HL-60 (cell line): ENCODE measurements at regions not wholly inside any gene's neighbourhood (a gene's known extent, or its start where the extent isn't known, plus 50 kb on each side); places are given as distances from the start of the nearest gene placed in this dataset.

Experiments used
- POLR2AphosphoS5 ChIP-seq: IDR thresholded peaks from 2 replicates; pipeline ENCODE4 v1.6.1; 2012; ENCODE audit warnings: low read depth
- TF ChIP-seq, protein P1 (sequence below): IDR thresholded peaks from one replicate; pipeline ENCODE4 v1.5.1; 2011; ENCODE audit warnings: low read length, control low read depth, inconsistent platforms; ENCODE audit not compliant: insufficient read depth
- TF ChIP-seq, protein P2 (sequence below): IDR thresholded peaks from 2 replicates; pipeline ENCODE4 v1.6.1; 2012; ENCODE audit warnings: low read depth; ENCODE audit not compliant: insufficient replicate concordance

DNA sequence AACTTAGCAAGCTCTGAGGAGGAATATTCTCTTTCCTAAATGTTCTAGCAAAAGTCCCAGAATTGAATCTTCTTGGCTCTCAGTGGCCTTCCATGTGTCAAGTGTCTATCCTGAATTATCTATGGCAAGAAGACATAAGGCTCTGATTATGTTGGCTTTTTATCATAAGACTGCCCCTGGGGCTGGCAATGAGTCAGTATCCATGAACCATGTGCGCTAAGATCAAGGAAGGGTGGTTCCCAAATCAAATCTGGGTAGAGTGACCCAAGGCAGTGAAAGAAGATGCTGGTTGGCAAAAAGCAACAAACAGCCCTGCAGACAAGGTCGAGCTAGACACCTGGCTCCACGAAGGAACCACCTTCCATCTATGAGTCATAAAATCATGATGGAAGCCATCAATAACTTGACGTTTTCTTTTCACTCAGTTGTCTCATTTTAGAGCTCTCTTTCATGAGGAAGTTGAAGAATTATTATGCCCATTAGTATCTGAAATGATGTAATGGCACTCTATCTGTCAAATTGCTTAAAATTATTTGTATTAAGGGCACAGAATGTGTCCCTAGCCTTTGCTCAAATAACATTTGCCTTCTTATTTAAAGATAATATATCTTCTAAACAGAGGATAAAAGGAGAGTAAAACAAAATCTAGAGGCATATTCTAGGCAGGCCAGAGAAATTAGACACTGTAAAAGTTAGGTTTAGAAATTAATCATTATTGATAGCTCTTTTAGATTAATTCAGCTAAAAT lies 657.7 kb upstream of the GOT2 start:
- TF ChIP-seq, protein P1, sequence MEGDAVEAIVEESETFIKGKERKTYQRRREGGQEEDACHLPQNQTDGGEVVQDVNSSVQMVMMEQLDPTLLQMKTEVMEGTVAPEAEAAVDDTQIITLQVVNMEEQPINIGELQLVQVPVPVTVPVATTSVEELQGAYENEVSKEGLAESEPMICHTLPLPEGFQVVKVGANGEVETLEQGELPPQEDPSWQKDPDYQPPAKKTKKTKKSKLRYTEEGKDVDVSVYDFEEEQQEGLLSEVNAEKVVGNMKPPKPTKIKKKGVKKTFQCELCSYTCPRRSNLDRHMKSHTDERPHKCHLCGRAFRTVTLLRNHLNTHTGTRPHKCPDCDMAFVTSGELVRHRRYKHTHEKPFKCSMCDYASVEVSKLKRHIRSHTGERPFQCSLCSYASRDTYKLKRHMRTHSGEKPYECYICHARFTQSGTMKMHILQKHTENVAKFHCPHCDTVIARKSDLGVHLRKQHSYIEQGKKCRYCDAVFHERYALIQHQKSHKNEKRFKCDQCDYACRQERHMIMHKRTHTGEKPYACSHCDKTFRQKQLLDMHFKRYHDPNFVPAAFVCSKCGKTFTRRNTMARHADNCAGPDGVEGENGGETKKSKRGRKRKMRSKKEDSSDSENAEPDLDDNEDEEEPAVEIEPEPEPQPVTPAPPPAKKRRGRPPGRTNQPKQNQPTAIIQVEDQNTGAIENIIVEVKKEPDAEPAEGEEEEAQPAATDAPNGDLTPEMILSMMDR, result no peak
- TF ChIP-seq, protein P2, sequence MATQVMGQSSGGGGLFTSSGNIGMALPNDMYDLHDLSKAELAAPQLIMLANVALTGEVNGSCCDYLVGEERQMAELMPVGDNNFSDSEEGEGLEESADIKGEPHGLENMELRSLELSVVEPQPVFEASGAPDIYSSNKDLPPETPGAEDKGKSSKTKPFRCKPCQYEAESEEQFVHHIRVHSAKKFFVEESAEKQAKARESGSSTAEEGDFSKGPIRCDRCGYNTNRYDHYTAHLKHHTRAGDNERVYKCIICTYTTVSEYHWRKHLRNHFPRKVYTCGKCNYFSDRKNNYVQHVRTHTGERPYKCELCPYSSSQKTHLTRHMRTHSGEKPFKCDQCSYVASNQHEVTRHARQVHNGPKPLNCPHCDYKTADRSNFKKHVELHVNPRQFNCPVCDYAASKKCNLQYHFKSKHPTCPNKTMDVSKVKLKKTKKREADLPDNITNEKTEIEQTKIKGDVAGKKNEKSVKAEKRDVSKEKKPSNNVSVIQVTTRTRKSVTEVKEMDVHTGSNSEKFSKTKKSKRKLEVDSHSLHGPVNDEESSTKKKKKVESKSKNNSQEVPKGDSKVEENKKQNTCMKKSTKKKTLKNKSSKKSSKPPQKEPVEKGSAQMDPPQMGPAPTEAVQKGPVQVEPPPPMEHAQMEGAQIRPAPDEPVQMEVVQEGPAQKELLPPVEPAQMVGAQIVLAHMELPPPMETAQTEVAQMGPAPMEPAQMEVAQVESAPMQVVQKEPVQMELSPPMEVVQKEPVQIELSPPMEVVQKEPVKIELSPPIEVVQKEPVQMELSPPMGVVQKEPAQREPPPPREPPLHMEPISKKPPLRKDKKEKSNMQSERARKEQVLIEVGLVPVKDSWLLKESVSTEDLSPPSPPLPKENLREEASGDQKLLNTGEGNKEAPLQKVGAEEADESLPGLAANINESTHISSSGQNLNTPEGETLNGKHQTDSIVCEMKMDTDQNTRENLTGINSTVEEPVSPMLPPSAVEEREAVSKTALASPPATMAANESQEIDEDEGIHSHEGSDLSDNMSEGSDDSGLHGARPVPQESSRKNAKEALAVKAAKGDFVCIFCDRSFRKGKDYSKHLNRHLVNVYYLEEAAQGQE, result no peak
- no peak for TF ChIP-seq POLR2AphosphoS5
